Activated CD4-positive, CD25-positive, alpha-beta regulatory T cell treated with anti-CD3 and anti-CD28 coated beads, Interleukin-2, amount 50 U/mL, for 72 hours (primary cell): ENCODE measurements at regions not wholly inside any gene's neighbourhood (a gene's known extent, or its start where the extent isn't known, plus 50 kb on each side); places are given as distances from the start of the nearest gene placed in this dataset.
"Not testable (repeated sequence)": the region's sequence is repeated elsewhere in the genome, so short reads cannot be mapped to it uniquely, and the experiment has no call there.

Source experiments
- DNase-seq: peaks from one replicate; pipeline ENCODE4 v3.0.0; 2021

GRCh38 chr1:4176841-4177240 lies 276.8 kb upstream of the C1orf174 start:
- no peak for DNase-seq

GRCh38 chr1:4177425-4178150 lies 277.5 kb upstream of the C1orf174 start:
- no peak for DNase-seq

- DNase-seq, result no peak
Measured at GRCh38 chr1:4178501-4179113, 278.5 kb upstream of the C1orf174 start.

GRCh38 chr1:4179914-4180735 lies 280.1 kb upstream of the C1orf174 start:
- DNase-seq, result no peak

- not testable (repeated sequence) for DNase-seq
Measured at GRCh38 chr1:4186486-4186885, 286.4 kb upstream of the C1orf174 start.

GRCh38 chr1:4203501-4203900 lies 303.4 kb upstream of the C1orf174 start:
- DNase-seq, result no peak

- DNase-seq, result no peak
Measured at GRCh38 chr1:4207183-4207582, 307.1 kb upstream of the C1orf174 start.

- no peak for DNase-seq
Measured at GRCh38 chr1:4207842-4208692, 308.0 kb upstream of the C1orf174 start.

GRCh38 chr1:4210043-4210442 lies 310.0 kb upstream of the C1orf174 start:
- DNase-seq, result no peak

GRCh38 chr1:4212796-4213195 lies 312.7 kb upstream of the C1orf174 start:
- no peak for DNase-seq

- DNase-seq, result no peak
Measured at GRCh38 chr1:4213366-4213973, 313.4 kb upstream of the C1orf174 start.

- DNase-seq, result no peak
Measured at GRCh38 chr1:4214826-4215225, 314.8 kb upstream of the C1orf174 start.

GRCh38 chr1:4215391-4215790 lies 315.3 kb upstream of the C1orf174 start:
- DNase-seq, result no peak

- DNase-seq, result no peak
Measured at GRCh38 chr1:4216231-4216630, 316.2 kb upstream of the C1orf174 start.

- no peak for DNase-seq
Measured at GRCh38 chr1:4218619-4219018, 318.5 kb upstream of the C1orf174 start.

- no peak for DNase-seq
Measured at GRCh38 chr1:4219111-4219510, 319.0 kb upstream of the C1orf174 start.

- no peak for DNase-seq
Measured at GRCh38 chr1:4219826-4220225, 319.8 kb upstream of the C1orf174 start.

GRCh38 chr1:4220362-4220761 lies 320.3 kb upstream of the C1orf174 start:
- DNase-seq, result no peak

GRCh38 chr1:4221107-4221506 lies 321.0 kb upstream of the C1orf174 start:
- DNase-seq, result no peak

GRCh38 chr1:4224684-4225467 lies 324.8 kb upstream of the C1orf174 start:
- DNase-seq, result no peak

GRCh38 chr1:4227986-4228385 lies 327.9 kb upstream of the C1orf174 start:
- DNase-seq, result no peak

GRCh38 chr1:4253935-4254334 lies 353.9 kb upstream of the C1orf174 start:
- DNase-seq, result no peak
